DMS153 treated with DMSO at 0.1 percent for 48 hours (cell line): ENCODE measurements at regions not wholly inside any gene's neighbourhood (a gene's known extent, or its start where the extent isn't known, plus 50 kb on each side); places are given as distances from the start of the nearest gene placed in this dataset.

Experiments used
- DNase-seq: peaks from one replicate; lab custom pipeline; 2025; ENCODE audit not compliant: unreplicated experiment; lab: John Stamatoyannopoulos, UW

GRCh38 chr4:19915276-19915675, 336.4 kb upstream of the SLIT2 start:
- DNase-seq = no peak

DNA sequence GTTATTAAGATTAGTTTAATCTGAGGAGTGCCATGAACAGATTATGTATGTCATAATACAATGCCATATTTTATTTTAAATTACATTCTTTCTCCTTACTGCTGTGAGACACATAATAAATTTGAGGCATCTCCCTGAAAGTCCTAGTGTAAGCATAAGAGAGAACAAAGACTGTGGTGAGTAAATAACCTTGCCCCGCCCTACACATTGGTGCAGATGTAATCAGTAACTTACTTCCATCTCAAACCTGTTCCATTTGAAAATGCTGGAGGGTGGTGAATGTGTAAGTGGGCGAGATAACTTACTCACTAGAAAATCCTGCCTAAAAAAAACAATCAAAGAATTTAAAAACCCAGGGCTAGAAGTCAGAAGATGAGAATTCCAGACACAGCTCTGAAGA, 338.1 kb upstream of the SLIT2 start:
- no peak for DNase-seq

DNA sequence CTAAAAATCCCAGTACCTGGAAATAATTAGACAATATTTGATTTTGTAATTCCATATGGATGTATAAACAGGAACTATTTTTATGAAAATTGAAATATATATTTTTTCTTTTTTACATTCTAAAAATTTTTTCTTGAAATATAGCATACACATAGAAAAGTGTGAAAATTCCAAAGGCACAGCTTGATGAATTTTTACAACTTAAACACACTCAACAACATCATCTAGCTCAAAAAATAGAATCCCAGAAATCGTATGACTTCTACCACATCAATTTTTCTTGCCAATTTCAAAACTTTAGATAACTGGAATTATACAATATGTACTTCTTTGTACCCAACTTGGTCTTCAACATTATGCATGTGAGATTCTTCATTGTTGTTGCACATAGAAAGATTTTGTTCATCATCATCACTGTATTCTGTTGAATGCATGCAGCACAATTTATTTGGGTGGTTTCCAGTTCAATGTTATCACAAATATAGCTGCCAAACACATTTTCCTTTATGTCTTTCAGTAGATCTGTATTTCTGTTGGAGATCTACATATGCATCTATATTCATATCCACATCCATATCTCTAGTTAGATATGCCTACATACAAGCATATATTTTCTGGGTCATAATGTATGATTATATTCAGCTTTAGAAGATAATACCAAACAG, 340.7 kb upstream of the SLIT2 start:
- DNase-seq = no peak

GRCh38 chr4:19905024-19905423, 346.7 kb upstream of the SLIT2 start:
- no peak for DNase-seq

DNA sequence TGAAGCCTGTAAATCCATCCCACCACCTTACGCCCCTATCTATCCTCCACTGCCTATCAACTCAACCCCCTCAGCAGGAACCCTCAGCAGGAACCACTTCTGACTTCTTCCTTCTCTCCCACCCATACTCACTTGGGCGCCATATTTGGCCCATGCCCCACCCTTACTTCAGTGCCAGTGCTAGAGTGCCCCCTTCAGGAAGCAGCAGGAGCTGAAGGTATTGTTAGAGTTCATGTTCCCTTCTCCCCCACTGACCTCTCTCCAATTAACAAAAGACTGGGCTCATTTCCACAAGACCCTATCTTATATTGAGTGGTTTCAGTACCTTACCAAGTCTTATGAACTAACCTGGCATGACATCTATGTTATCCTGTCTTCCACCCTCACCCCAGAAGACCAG, 363.1 kb upstream of the SLIT2 start:
- DNase-seq = no peak

DNA sequence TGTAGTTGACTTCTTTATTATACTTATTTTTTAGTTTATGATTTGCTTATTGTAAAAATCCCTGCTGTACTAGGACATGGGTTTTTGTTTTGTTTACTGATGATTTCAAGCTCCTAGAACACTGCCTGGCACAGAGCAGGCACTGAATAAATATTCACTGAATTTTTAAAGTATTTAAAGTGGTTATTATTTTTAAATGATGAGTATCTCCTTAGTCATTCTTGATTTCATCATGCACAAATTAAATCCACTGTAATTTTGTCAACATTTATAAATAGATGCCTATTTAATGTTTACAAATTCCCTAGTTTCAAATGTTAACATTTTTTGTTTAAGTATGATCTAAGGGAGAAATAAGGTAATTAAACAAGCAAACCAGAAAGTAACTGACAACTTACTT, 367.9 kb upstream of the SLIT2 start:
- DNase-seq = no peak

GRCh38 chr4:19880206-19880605, 371.5 kb upstream of the SLIT2 start:
- no peak for DNase-seq

GRCh38 chr4:19879330-19879729, 372.4 kb upstream of the SLIT2 start:
- DNase-seq = no peak

GRCh38 chr4:19857991-19858390, 393.7 kb upstream of the SLIT2 start:
- DNase-seq = no peak

GRCh38 chr4:19857380-19857779, 394.3 kb upstream of the SLIT2 start:
- no peak for DNase-seq

DNA sequence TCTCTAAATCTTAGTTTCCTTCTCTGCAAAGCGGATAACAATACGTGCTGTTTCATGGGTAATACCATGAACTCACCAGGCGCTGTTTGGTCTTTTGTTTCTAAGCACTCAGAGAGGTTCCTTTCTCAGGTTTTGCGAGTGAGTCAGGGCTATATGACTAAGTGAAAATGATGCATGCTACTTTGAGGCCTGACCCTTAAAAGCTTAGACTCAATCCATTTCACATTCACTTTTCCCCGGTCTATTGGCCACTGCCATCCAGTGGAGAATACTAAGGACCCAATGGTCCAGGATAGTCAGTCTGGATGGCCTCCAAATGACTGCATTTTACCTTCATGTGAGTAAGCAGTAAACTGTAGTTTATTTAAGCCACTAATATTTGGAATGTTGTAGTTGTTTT, 400.8 kb upstream of the SLIT2 start:
- DNase-seq = no peak

DNA sequence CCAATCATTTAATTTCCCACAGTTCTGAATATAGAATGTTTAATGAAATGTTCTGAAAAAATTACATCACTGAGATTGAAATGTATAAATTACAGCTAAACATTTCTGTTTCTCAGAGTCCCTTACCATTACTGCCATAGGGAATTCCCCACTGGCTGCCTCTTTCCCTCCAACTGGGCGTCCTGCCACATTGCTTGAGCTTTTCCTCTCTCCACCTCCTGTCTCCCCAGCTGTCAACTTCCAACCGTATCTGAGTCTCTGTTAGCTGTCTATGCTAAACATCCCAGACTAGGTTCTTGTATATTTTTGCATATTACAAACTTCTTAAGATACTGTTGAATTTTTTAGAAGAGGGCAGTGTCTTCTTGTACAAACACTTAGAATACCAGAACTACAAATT, 407.3 kb upstream of the SLIT2 start:
- DNase-seq = no peak

DNA sequence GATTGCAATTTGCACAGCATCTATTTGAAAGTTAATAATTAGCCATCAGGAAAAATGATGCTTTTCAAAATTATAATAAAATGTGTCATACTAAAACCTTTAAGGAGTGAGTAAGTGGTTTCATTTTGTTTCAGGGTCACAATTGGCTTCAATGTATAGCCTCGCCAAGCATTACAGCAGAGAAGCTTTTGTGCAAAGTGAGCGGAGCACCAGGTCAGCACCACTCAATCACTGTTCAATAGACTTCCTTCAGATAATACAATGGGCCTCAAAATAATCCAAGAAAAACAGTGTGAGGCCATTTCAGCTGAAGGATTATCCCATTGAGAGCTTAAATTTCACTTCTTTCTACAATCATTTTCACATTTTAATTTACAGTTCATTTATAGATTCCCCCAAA, 409.2 kb upstream of the SLIT2 start:
- DNase-seq = no peak

GRCh38 chr4:19838858-19839257, 412.8 kb upstream of the SLIT2 start:
- no peak for DNase-seq

GRCh38 chr4:19835429-19835828, 416.3 kb upstream of the SLIT2 start:
- no peak for DNase-seq

- no peak for DNase-seq
Measured at GRCh38 chr4:19832411-19832810, 419.3 kb upstream of the SLIT2 start.

GRCh38 chr4:19831644-19832285, 419.9 kb upstream of the SLIT2 start:
- no peak for DNase-seq

GRCh38 chr4:19829101-19829500, 422.6 kb upstream of the SLIT2 start:
- no peak for DNase-seq

DNA sequence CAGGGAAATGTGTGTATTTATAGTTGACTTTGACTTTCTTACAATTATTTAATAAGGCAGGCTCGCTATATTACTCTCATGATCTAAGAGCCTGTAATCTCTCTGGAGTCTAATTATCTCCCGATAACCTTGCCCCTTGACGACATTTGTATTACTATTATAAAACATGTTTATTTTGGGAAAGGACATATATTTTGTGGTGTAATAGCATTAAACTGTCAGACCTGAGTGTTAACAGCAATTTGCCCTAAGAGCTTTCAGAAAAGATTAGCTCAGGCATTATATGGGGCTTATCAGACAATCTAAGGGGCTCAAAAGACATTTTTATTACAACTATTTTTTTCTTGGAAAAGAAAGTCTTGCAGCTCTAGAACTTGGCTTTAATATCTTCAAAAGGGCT, 427.9 kb upstream of the SLIT2 start:
- DNase-seq = no peak

DNA sequence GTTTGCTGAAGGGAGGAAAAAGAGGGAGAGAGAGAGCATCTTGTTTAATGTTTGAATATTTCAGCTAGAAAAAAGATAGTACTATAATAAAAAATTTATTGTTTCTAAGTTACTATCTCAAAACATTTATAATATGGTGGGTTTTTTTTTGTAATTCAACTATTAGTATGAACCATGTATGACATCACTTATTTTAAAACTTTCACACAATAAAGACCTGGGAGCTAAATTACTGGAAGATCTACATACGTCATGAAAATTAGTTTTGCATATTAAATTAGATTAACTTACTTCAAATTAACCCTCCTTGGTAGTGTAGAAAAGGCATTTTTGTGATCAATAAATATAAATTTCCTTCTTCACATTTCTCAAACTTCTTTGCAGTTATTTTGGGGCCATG, 432.0 kb upstream of the SLIT2 start:
- no peak for DNase-seq

DNA sequence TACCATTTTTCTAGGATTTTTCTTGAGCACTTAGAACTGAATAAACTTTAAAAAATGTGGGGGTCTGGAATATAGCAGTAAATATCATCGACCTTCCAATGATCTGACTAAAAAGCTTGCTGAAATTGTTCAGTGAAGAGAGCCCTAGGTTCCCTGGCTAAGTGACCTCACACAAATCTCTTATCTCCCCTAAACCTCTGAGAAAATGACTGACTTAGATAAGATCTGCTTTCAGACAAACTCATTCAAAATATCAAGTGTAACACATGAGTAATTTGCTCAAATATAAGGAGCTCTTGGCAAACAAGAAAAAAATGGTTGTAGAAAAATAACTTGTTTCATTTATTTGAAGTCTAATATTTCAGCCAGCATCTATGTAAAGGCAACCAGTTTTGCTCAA, 441.7 kb upstream of the SLIT2 start:
- no peak for DNase-seq

GRCh38 chr4:19807505-19807904, 444.2 kb upstream of the SLIT2 start:
- no peak for DNase-seq

GRCh38 chr4:19806865-19807264, 444.8 kb upstream of the SLIT2 start:
- DNase-seq = no peak
